ENCODE measurements at regions not wholly inside any gene's neighbourhood (a gene's known extent, or its start where the extent isn't known, plus 50 kb on each side); places are given as distances from the start of the nearest gene placed in this dataset.

GRCh38 chr15:95032156-95032555, 800.8 kb downstream of the MCTP2 start:
- TF ChIP-seq CTCF (IDR thresholded peaks at IDR 0.05; ENCODE audit: insufficient read depth, low read length) (no peak), REST (IDR thresholded peaks at IDR 0.05; ENCODE audit: insufficient replicate concordance, low read depth) (no peak), GABPA (IDR thresholded peaks at IDR 0.05; ENCODE audit: low read depth) (no peak), SPI1 (IDR thresholded peaks at IDR 0.05; ENCODE audit: borderline replicate concordance, low read depth) (no peak), POLR2AphosphoS5 (IDR thresholded peaks at IDR 0.05; ENCODE audit: low read depth) (no peak)
